ENCODE measurements at regions not wholly inside any gene's neighbourhood (a gene's known extent, or its start where the extent isn't known, plus 50 kb on each side); places are given as distances from the start of the nearest gene placed in this dataset.
"Not testable (repeated sequence)": the region's sequence is repeated elsewhere in the genome, so short reads cannot be mapped to it uniquely, and the experiment has no call there.

- peak overlapping the region; percentile 69 for H3K4me3 ChIP-seq (ENCODE audit: low read depth, low read length)
These were observed 188.5 kb downstream of the ADRA2C start for GRCh38 chr4:3954540-3955320.

- H3K4me3 ChIP-seq (ENCODE audit: low read depth, low read length): peak overlapping the region; percentile 69
These were observed 189.4 kb downstream of the ADRA2C start for GRCh38 chr4:3955321-3956164.

GRCh38 chr4:3956165-3956867 is 190.1 kb downstream of the ADRA2C start:
- H3K4me3 ChIP-seq (ENCODE audit: low read depth, low read length): not testable (repeated sequence)

- not testable (repeated sequence) for H3K4me3 ChIP-seq (ENCODE audit: low read depth, low read length)
These were observed 195.0 kb downstream of the ADRA2C start for GRCh38 chr4:3961091-3961672.

GRCh38 chr4:3964572-3965278 is 198.5 kb downstream of the ADRA2C start:
- H3K4me3 ChIP-seq (ENCODE audit: low read depth, low read length): not testable (repeated sequence)

GRCh38 chr4:3967204-3967603 is 201.0 kb downstream of the ADRA2C start:
- not testable (repeated sequence) for H3K4me3 ChIP-seq (ENCODE audit: low read depth, low read length)

- not testable (repeated sequence) for H3K4me3 ChIP-seq (ENCODE audit: low read depth, low read length)
These were observed 206.4 kb downstream of the ADRA2C start for GRCh38 chr4:3972626-3973025.

GRCh38 chr4:3973581-3974200 is 207.5 kb downstream of the ADRA2C start:
- H3K4me3 ChIP-seq (ENCODE audit: low read depth, low read length): not testable (repeated sequence)

GRCh38 chr4:3983518-3984125 is 217.4 kb downstream of the ADRA2C start:
- H3K4me3 ChIP-seq (ENCODE audit: low read depth, low read length): not testable (repeated sequence)

- not testable (repeated sequence) for H3K4me3 ChIP-seq (ENCODE audit: low read depth, low read length)
These were observed 218.6 kb downstream of the ADRA2C start for GRCh38 chr4:3984796-3985195.

GRCh38 chr4:3986412-3986811 is 220.2 kb downstream of the ADRA2C start:
- not testable (repeated sequence) for H3K4me3 ChIP-seq (ENCODE audit: low read depth, low read length)

GRCh38 chr4:3997386-3997785 is 229.3 kb downstream of the OTOP1 start:
- not testable (repeated sequence) for H3K4me3 ChIP-seq (ENCODE audit: low read depth, low read length)

- H3K4me3 ChIP-seq (ENCODE audit: low read depth, low read length): not testable (repeated sequence)
These were observed 222.7 kb downstream of the OTOP1 start for GRCh38 chr4:4004036-4004435.

- not testable (repeated sequence) for H3K4me3 ChIP-seq (ENCODE audit: low read depth, low read length)
These were observed 222.0 kb downstream of the OTOP1 start for GRCh38 chr4:4004702-4005101.

- not testable (repeated sequence) for H3K4me3 ChIP-seq (ENCODE audit: low read depth, low read length)
These were observed 220.4 kb downstream of the OTOP1 start for GRCh38 chr4:4006356-4006755.

GRCh38 chr4:4019071-4019470 is 207.7 kb downstream of the OTOP1 start:
- H3K4me3 ChIP-seq (ENCODE audit: low read depth, low read length): not testable (repeated sequence)

GRCh38 chr4:4021161-4021560 is 205.6 kb downstream of the OTOP1 start:
- not testable (repeated sequence) for H3K4me3 ChIP-seq (ENCODE audit: low read depth, low read length)

- not testable (repeated sequence) for H3K4me3 ChIP-seq (ENCODE audit: low read depth, low read length)
These were observed 200.0 kb downstream of the OTOP1 start for GRCh38 chr4:4026708-4027107.

GRCh38 chr4:4028752-4029151 is 198.0 kb downstream of the OTOP1 start:
- not testable (repeated sequence) for H3K4me3 ChIP-seq (ENCODE audit: low read depth, low read length)

GRCh38 chr4:4030509-4030908 is 196.2 kb downstream of the OTOP1 start:
- not testable (repeated sequence) for H3K4me3 ChIP-seq (ENCODE audit: low read depth, low read length)

Measured in iPS-11a (cell line).